B cell (primary cell): ENCODE measurements at regions not wholly inside any gene's neighbourhood (a gene's known extent, or its start where the extent isn't known, plus 50 kb on each side); places are given as distances from the start of the nearest gene placed in this dataset.

Experiments
- ATAC-seq: fragments of 200-7000 bp; cut with Tn5 transposase; one replicate; pipeline ENCODE4 v1.10.0; 2021; ENCODE audit warnings: low read depth, mild to moderate bottlenecking, moderate number of reproducible peaks, moderate library complexity
- CTCF ChIA-PET: fragments of 350-600 bp; sonication (Branson Sonifier 250); formaldehyde crosslinking; loops from one replicate; lab custom pipeline; 2021; ENCODE audit warnings: antibody characterized with exemption, inconsistent platforms; lab: Charles Lee
- POLR2A ChIA-PET: fragments of 350-600 bp; sonication (Branson Sonifier 250); formaldehyde crosslinking; loops from one replicate; lab custom pipeline; 2021; ENCODE audit warnings: antibody characterized with exemption; lab: Charles Lee
- DNase-seq: peaks from one replicate; pipeline ENCODE4 v3.0.0; 2013
- H2AFZ ChIP-seq: 2 replicates; pipeline ENCODE4 v1.6.1; 2012; ENCODE audit warnings: mild to moderate bottlenecking, low read depth, low read length; ENCODE audit not compliant: insufficient read depth, poor library complexity, severe bottlenecking
- H3K27ac ChIP-seq, 2 donors: 1 replicate in 1 of 2; 2 replicates in 1 of 2; pipeline ENCODE4 v1.5.1; 2012 to 2013; ENCODE audit warnings: low read length in 2 of 2, mild to moderate bottlenecking in 2 of 2, moderate library complexity in 1 of 2
- H3K27me3 ChIP-seq, 4 experiments: fragments of 200-600 bp in 1 of 4; sonication (generic) in 1 of 4; replicated peaks in 1 of 4; 1 replicate in 2 of 4; 2 replicates in 2 of 4; pipeline versions ENCODE4 v1.6.1 to v1.7.0; 2013 to 2016; ENCODE audit warnings: low read length in 3 of 4, mild to moderate bottlenecking in 2 of 4, mixed read lengths in 1 of 4, moderate library complexity in 1 of 4; ENCODE audit not compliant: insufficient read depth in 4 of 4, control insufficient read depth in 3 of 4; ENCODE audit errors: control extremely low read depth in 1 of 4
- H3K36me3 ChIP-seq, 2 experiments: replicated peaks in 1 of 2; 1 replicate in 1 of 2; 2 replicates in 1 of 2; pipeline versions ENCODE4 v1.6.1 to v1.7.1; 2013; ENCODE audit warnings: low read length in 1 of 2; ENCODE audit not compliant: insufficient read depth in 2 of 2, control insufficient read depth in 1 of 2; ENCODE audit errors: control extremely low read depth in 1 of 2, extremely low read depth in 1 of 2
- H3K4me1 ChIP-seq, 2 donors: fragments of 200-600 bp in 1 of 2; sonication (generic) in 1 of 2; 1 replicate in 1 of 2; 2 replicates in 1 of 2; pipeline versions ENCODE4 v1.5.1 to v1.6.1; 2013 to 2017; ENCODE audit warnings: low read length in 2 of 2; ENCODE audit not compliant: control insufficient read depth in 2 of 2, insufficient read depth in 2 of 2
- H3K4me2 ChIP-seq: replicated peaks from 2 replicates; pipeline ENCODE3; 2012; ENCODE audit warnings: mild to moderate bottlenecking, low read depth, low read length; ENCODE audit not compliant: poor library complexity, severe bottlenecking
- H3K4me3 ChIP-seq, 5 experiments: fragments of 200-600 bp in 1 of 5; sonication (generic) in 1 of 5; 1 replicate in 3 of 5; 2 replicates in 2 of 5; pipeline versions ENCODE4 v1.5.1 to v1.7.0; 2011 to 2016; ENCODE audit warnings: low read length in 4 of 5, mild to moderate bottlenecking in 4 of 5, low read depth in 2 of 5, control low read depth in 1 of 5, moderate library complexity in 1 of 5; ENCODE audit not compliant: insufficient read depth in 1 of 5; ENCODE audit errors: control extremely low read depth in 1 of 5, extremely low read depth in 1 of 5
- H3K79me2 ChIP-seq: fragments of 200-600 bp; sonication (generic); one replicate; pipeline ENCODE4 v1.6.0; 2016; ENCODE audit warnings: low read length; ENCODE audit not compliant: control insufficient read depth, insufficient read depth
- H3K9ac ChIP-seq: fragments of 200-600 bp; sonication (generic); 2 replicates; pipeline ENCODE4 v1.6.1; 2017; ENCODE audit warnings: mild to moderate bottlenecking, low read length, moderate library complexity
- H3K9me3 ChIP-seq, 3 donors: one replicate each; pipeline versions ENCODE4 v1.6.1 to v1.7.1; 2013; ENCODE audit warnings: low read length in 2 of 3; ENCODE audit not compliant: control insufficient read depth in 2 of 3, insufficient read depth in 1 of 3; ENCODE audit errors: control extremely low read depth in 1 of 3
- H4K20me1 ChIP-seq: 2 replicates; pipeline ENCODE4 v1.6.0; 2012; ENCODE audit warnings: mild to moderate bottlenecking, low read length; ENCODE audit not compliant: insufficient read depth, control insufficient read depth, poor library complexity, severe bottlenecking
- H3K27ac Mint-ChIP-seq: one replicate; pipeline ENCODE4 v1.8.0; 2021; ENCODE audit warnings: mixed read lengths
- H3K27me3 Mint-ChIP-seq: one replicate; pipeline ENCODE4 v1.8.0; 2021; ENCODE audit warnings: mixed read lengths
- H3K4me1 Mint-ChIP-seq: one replicate; pipeline ENCODE4 v1.8.0; 2021; ENCODE audit warnings: mixed read lengths
- H3K4me3 Mint-ChIP-seq: one replicate; pipeline ENCODE4 v1.8.0; 2021; ENCODE audit warnings: mixed read lengths
- H3K9me3 Mint-ChIP-seq: one replicate; pipeline ENCODE4 v1.8.0; 2022; ENCODE audit warnings: mixed read lengths; ENCODE audit not compliant: insufficient read depth
- CTCF ChIP-seq: fragments of 200-600 bp; IDR thresholded peaks from one replicate; pipeline ENCODE4 v1.8.0; 2022; ENCODE audit warnings: antibody characterized with exemption, mild to moderate bottlenecking
- EZH2 ChIP-seq: IDR thresholded peaks from 2 replicates; pipeline ENCODE4 v1.6.1; 2012; ENCODE audit warnings: borderline replicate concordance, low read depth, mild to moderate bottlenecking, moderate library complexity, low read length; ENCODE audit not compliant: insufficient read depth, poor library complexity, severe bottlenecking
- WGBS: methylation state at CpG from one replicate; pipeline ENCODE4 v1.1.5; 2013; ENCODE audit warnings: missing lambda C conversion rate; ENCODE audit not compliant: insufficient coverage; 5-methylcytosine and 5-hydroxymethylcytosine counted together
- intact Hi-C: fragments of 100-400 bp; cut with micrococcal nuclease; formaldehyde crosslinking; loops from one replicate; pipeline ENCODE4 v1.10.0; 2022

GRCh38 chr16:85974428-85975375 is 75.7 kb downstream of the IRF8 start:
- H3K4me1 ChIP-seq, result peaks cover 7 to 16% of the 10 kb centered on the region in 2 donors
- H3K4me2 ChIP-seq, result no peak overlapping the region

More at GRCh38 chr16:85974428-85975375, 75.7 kb downstream of the IRF8 start:
- H3K27ac Mint-ChIP-seq, result no peak overlapping the region
- H3K27me3 ChIP-seq, result no peaks in the 10 kb centered on the region
- no peak overlapping the region for H2AFZ ChIP-seq
- no peak overlapping the region for H3K9ac ChIP-seq
- H3K9me3 Mint-ChIP-seq, result no peaks in the 10 kb centered on the region
- H4K20me1 ChIP-seq, result no peaks in the 10 kb centered on the region
- 97% methylated on average over 9 of the region's 13 CpGs for WGBS
- H3K36me3 ChIP-seq, result no peaks in the 10 kb centered on the region
- intact Hi-C loops, result no loop called here
- H3K4me3 Mint-ChIP-seq, result no peak overlapping the region
- POLR2A ChIA-PET, result no interaction called here
- no peaks in the 10 kb centered on the region for H3K27me3 Mint-ChIP-seq
- CTCF ChIA-PET, result interaction anchor here (1.2 to 2.0 kb wide), 2 partner anchors 12 to 154 kb away, joined by 3 to 8 read pairs; no protein-coding TSS in a partner anchor
- no peak for DNase-seq
- H3K79me2 ChIP-seq, result no peaks in the 10 kb centered on the region
- TF ChIP-seq CTCF, result no peak
- TF ChIP-seq EZH2, result no peak
- H3K27ac ChIP-seq, result no peak overlapping the region
- ATAC-seq, result no peak
- no peaks in the 10 kb centered on the region for H3K9me3 ChIP-seq
- peaks cover 23% of the 10 kb centered on the region for H3K4me1 Mint-ChIP-seq
- H3K4me3 ChIP-seq, result no peak overlapping the region
